Endodermal cell (in vitro differentiated cells): ENCODE measurements at regions not wholly inside any gene's neighbourhood (a gene's known extent, or its start where the extent isn't known, plus 50 kb on each side); places are given as distances from the start of the nearest gene placed in this dataset.

ENCODE experiments used
- DNase-seq: peaks from one replicate; pipeline ENCODE4 v3.0.0-alpha.2; 2017
- H3K27ac ChIP-seq: 2 replicates; pipeline ENCODE4 v1.5.1; 2013; ENCODE audit warnings: mild to moderate bottlenecking, low read depth, low read length, moderate library complexity
- H3K27me3 ChIP-seq: 2 replicates; pipeline ENCODE4 v1.6.1; 2013; ENCODE audit warnings: mild to moderate bottlenecking, low read length, moderate library complexity; ENCODE audit not compliant: insufficient read depth, control insufficient read depth, poor library complexity, severe bottlenecking
- H3K36me3 ChIP-seq: 2 replicates; pipeline ENCODE4 v1.7.0; 2013; ENCODE audit warnings: mild to moderate bottlenecking, low read length, moderate library complexity; ENCODE audit not compliant: control insufficient read depth, insufficient read depth
- H3K4me1 ChIP-seq: one replicate; pipeline ENCODE4 v1.7.0; 2013; ENCODE audit warnings: low read length; ENCODE audit not compliant: control insufficient read depth, insufficient read depth
- H3K4me3 ChIP-seq: 2 replicates; pipeline ENCODE4 v1.5.1; 2013; ENCODE audit warnings: mild to moderate bottlenecking, low read length, moderate library complexity
- H3K9ac ChIP-seq: 2 replicates; pipeline ENCODE4 v1.6.1; 2013; ENCODE audit warnings: mild to moderate bottlenecking, low read length, moderate library complexity; ENCODE audit not compliant: poor library complexity, severe bottlenecking; ENCODE audit errors: extremely low read depth
- H3K9me3 ChIP-seq: 2 replicates; pipeline ENCODE4 v1.6.1; 2013; ENCODE audit warnings: mild to moderate bottlenecking, low read length, moderate library complexity; ENCODE audit not compliant: control insufficient read depth
- H3K27ac Mint-ChIP-seq: 2 replicates; pipeline ENCODE4 v1.8.0; 2020; ENCODE audit warnings: mixed read lengths
- H3K27me3 Mint-ChIP-seq: 2 replicates; pipeline ENCODE4 v1.8.0; 2021; ENCODE audit warnings: mild to moderate bottlenecking, mixed read lengths; ENCODE audit not compliant: insufficient read depth
- H3K36me3 Mint-ChIP-seq: 2 replicates; pipeline ENCODE4 v1.8.0; 2020; ENCODE audit warnings: low read depth, mixed read lengths
- H3K4me1 Mint-ChIP-seq: 2 replicates; pipeline ENCODE4 v1.8.0; 2020; ENCODE audit warnings: mixed read lengths
- H3K4me3 Mint-ChIP-seq: 2 replicates; pipeline ENCODE4 v1.8.0; 2020; ENCODE audit warnings: mild to moderate bottlenecking, moderate library complexity, mixed read lengths
- H3K9me3 Mint-ChIP-seq: 2 replicates; pipeline ENCODE4 v1.8.0; 2020; ENCODE audit warnings: mild to moderate bottlenecking, mixed read lengths
- WGBS, 2 experiments: methylation state at CpG; one replicate each; pipeline versions ENCODE4 v1.1.5 to v1.1.7; 2013; ENCODE audit warnings: missing lambda C conversion rate in 2 of 2, mixed read lengths in 1 of 2; ENCODE audit not compliant: insufficient coverage in 1 of 2, insufficient read length in 1 of 2; 5-methylcytosine and 5-hydroxymethylcytosine counted together
- TF ChIP-seq, protein P1 (sequence below): fragments of 200-600 bp; sonication (generic); conservative IDR thresholded peaks from 2 replicates; pipeline ENCODE4 v1.5.0; 2021; ENCODE audit warnings: antibody characterized with exemption, mild to moderate bottlenecking

DNA sequence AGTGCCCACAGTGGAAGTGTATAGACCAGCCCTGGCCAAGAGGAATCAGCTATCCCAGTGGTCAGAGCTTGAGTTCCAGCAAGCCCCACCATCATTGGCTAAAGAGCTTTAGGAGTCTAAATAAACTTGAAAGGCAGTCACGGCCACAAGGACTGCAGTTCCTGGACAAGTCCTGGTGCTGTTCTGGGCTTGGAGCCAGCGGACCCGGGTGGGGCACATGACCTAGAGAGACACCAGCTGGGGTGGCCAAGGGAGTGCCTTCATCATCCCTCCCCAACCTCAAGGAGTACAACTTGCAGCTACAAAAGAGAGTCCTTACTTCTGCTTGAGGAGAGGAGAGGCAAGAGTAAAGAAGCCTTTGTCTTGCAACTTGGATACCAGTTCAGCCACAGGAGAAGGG lies 439.8 kb upstream of the TMEFF2 start:
- H3K27ac Mint-ChIP-seq, result no peak overlapping the region
- no peak for DNase-seq
- Histone ChIP-seq H3K27me3 (no peaks in the 10 kb centered on the region), H3K27ac (no peak overlapping the region), H3K4me1 (no peaks in the 10 kb centered on the region), H3K36me3 (no peaks in the 10 kb centered on the region), H3K9ac (no peak overlapping the region), H3K9me3 (no peaks in the 10 kb centered on the region), H3K4me3 (no peak overlapping the region)
- no peaks in the 10 kb centered on the region for H3K9me3 Mint-ChIP-seq
- H3K4me1 Mint-ChIP-seq, result no peaks in the 10 kb centered on the region
- TF ChIP-seq, protein P1, sequence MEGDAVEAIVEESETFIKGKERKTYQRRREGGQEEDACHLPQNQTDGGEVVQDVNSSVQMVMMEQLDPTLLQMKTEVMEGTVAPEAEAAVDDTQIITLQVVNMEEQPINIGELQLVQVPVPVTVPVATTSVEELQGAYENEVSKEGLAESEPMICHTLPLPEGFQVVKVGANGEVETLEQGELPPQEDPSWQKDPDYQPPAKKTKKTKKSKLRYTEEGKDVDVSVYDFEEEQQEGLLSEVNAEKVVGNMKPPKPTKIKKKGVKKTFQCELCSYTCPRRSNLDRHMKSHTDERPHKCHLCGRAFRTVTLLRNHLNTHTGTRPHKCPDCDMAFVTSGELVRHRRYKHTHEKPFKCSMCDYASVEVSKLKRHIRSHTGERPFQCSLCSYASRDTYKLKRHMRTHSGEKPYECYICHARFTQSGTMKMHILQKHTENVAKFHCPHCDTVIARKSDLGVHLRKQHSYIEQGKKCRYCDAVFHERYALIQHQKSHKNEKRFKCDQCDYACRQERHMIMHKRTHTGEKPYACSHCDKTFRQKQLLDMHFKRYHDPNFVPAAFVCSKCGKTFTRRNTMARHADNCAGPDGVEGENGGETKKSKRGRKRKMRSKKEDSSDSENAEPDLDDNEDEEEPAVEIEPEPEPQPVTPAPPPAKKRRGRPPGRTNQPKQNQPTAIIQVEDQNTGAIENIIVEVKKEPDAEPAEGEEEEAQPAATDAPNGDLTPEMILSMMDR, result no peak
- no peaks in the 10 kb centered on the region for H3K27me3 Mint-ChIP-seq
- H3K36me3 Mint-ChIP-seq, result no peaks in the 10 kb centered on the region
- 92% methylated on average over 3 of the region's 3 CpGs; no CpG with 5 or more reads in 1 of the 2 experiments for WGBS, 2 experiments
- no peak overlapping the region for H3K4me3 Mint-ChIP-seq

DNA sequence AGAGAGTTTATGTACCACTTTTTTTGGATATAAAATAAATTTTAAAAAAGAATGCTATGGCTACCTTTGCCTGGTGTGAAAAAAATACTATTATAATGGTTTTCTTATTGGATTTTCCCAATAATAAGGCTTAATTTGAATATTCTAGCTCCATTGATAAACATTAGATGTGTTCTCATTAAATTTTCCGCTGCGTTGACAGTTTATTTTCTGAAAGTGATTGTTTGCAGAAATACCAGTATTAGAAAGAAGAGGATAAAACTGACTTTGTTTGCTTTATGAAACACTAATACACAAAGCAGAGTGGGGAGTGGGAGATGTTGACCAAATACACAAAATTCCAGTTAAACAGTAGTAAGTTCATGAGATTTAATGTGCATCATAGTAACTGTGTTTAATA lies 433.3 kb upstream of the TMEFF2 start:
- no peaks in the 10 kb centered on the region for H3K9me3 Mint-ChIP-seq
- 90% methylated on average over 2 of the region's 2 CpGs; no CpG with 5 or more reads in 1 of the 2 experiments for WGBS, 2 experiments

DNA sequence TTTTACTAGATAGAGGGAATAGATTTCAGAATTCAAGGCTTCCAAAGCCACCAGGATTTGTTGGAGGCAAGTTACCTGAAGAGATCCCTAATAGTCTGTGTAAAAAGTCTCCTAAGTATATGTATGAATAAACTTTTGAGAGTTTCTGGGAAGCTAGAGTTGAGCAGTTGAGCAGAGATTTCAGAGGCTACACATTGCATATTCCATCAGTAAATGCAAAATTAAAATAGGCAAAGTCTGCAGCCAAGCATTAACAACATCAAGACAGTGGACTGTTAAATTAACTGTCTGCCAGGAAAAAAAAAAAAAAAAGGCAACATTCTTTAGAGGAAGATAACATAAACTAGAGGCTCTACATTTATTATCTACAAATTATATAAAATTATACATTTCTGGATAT lies 420.4 kb upstream of the TMEFF2 start:
- Mint-ChIP-seq H3K36me3 (no peaks in the 10 kb centered on the region), H3K27me3 (no peaks in the 10 kb centered on the region), H3K9me3 (no peaks in the 10 kb centered on the region), H3K27ac (no peak overlapping the region), H3K4me3 (no peak overlapping the region), H3K4me1 (no peaks in the 10 kb centered on the region)
- Histone ChIP-seq H3K27ac (no peak overlapping the region), H3K4me3 (no peak overlapping the region), H3K36me3 (no peaks in the 10 kb centered on the region), H3K27me3 (no peaks in the 10 kb centered on the region), H3K9ac (no peak overlapping the region), H3K9me3 (no peaks in the 10 kb centered on the region), H3K4me1 (no peaks in the 10 kb centered on the region)
- no peak for DNase-seq
- TF ChIP-seq, protein P1, result no peak

More for the DNA sequence above, 433.3 kb upstream of the TMEFF2 start:
- H3K27ac Mint-ChIP-seq, result no peak overlapping the region
- H3K36me3 Mint-ChIP-seq, result no peaks in the 10 kb centered on the region
- Histone ChIP-seq H3K36me3 (no peaks in the 10 kb centered on the region), H3K4me3 (no peak overlapping the region), H3K9me3 (no peaks in the 10 kb centered on the region), H3K4me1 (no peaks in the 10 kb centered on the region), H3K27me3 (no peaks in the 10 kb centered on the region), H3K9ac (no peak overlapping the region), H3K27ac (no peak overlapping the region)
- DNase-seq, result no peak
- no peak overlapping the region for H3K4me3 Mint-ChIP-seq
- TF ChIP-seq, protein P1, result no peak
- H3K27me3 Mint-ChIP-seq, result no peaks in the 10 kb centered on the region
- no peaks in the 10 kb centered on the region for H3K4me1 Mint-ChIP-seq
